HFFc6 (cell line): ENCODE measurements at regions not wholly inside any gene's neighbourhood (a gene's known extent, or its start where the extent isn't known, plus 50 kb on each side); places are given as distances from the start of the nearest gene placed in this dataset.

Experiments used
- DNase-seq: peaks from one replicate; pipeline ENCODE4 v3.0.0-alpha.2; 2018
- H3K27ac Mint-ChIP-seq: 2 replicates; pipeline ENCODE4 v1.8.0; 2020; ENCODE audit warnings: mild to moderate bottlenecking, mixed read lengths
- H3K27me3 Mint-ChIP-seq: 2 replicates; pipeline ENCODE4 v1.8.0; 2021; ENCODE audit warnings: mild to moderate bottlenecking, moderate library complexity, mixed read lengths; ENCODE audit not compliant: insufficient read depth
- H3K36me3 Mint-ChIP-seq: 2 replicates; pipeline ENCODE4 v1.8.0; 2021; ENCODE audit warnings: low read depth, mixed read lengths
- H3K4me1 Mint-ChIP-seq: 2 replicates; pipeline ENCODE4 v1.8.0; 2020; ENCODE audit warnings: low read depth, mixed read lengths
- H3K4me3 Mint-ChIP-seq: 2 replicates; pipeline ENCODE4 v1.8.0; 2020; ENCODE audit warnings: mild to moderate bottlenecking, moderate library complexity, mixed read lengths
- H3K9me3 Mint-ChIP-seq: 2 replicates; pipeline ENCODE4 v1.8.0; 2020; ENCODE audit warnings: mild to moderate bottlenecking, mixed read lengths
- TF ChIP-seq, protein P1 (sequence below): fragments of 200-600 bp; sonication (generic); IDR thresholded peaks from 2 replicates; pipeline ENCODE4 v1.5.0; 2021; ENCODE audit warnings: antibody characterized with exemption, mild to moderate bottlenecking

DNA sequence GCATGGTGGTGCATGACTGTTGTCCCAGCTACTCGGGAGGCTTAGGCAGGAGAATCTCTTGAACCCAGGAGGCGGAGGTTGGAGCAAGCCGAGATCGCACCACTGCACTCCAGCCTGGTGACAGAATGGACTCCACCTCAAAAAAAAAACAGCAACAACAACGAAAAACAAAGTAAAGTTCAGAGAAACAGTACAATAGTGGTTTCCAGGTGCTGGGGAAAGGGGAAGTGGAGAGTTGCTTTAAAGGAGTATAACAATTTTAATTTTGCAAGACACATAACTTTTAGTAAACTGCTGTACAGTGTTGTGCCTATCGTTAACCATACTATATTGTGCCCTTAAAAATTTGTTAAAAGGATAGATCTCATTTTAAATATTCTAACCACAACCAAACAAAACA is 662.7 kb upstream of the POT1 start:
- Mint-ChIP-seq H3K9me3 (peaks cover 38% of the 10 kb centered on the region), H3K36me3 (no peaks in the 10 kb centered on the region), H3K4me3 (no peak overlapping the region), H3K4me1 (no peaks in the 10 kb centered on the region), H3K27ac (no peak overlapping the region), H3K27me3 (no peaks in the 10 kb centered on the region)
- TF ChIP-seq, protein P1, sequence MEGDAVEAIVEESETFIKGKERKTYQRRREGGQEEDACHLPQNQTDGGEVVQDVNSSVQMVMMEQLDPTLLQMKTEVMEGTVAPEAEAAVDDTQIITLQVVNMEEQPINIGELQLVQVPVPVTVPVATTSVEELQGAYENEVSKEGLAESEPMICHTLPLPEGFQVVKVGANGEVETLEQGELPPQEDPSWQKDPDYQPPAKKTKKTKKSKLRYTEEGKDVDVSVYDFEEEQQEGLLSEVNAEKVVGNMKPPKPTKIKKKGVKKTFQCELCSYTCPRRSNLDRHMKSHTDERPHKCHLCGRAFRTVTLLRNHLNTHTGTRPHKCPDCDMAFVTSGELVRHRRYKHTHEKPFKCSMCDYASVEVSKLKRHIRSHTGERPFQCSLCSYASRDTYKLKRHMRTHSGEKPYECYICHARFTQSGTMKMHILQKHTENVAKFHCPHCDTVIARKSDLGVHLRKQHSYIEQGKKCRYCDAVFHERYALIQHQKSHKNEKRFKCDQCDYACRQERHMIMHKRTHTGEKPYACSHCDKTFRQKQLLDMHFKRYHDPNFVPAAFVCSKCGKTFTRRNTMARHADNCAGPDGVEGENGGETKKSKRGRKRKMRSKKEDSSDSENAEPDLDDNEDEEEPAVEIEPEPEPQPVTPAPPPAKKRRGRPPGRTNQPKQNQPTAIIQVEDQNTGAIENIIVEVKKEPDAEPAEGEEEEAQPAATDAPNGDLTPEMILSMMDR = no peak
- DNase-seq = no peak

DNA sequence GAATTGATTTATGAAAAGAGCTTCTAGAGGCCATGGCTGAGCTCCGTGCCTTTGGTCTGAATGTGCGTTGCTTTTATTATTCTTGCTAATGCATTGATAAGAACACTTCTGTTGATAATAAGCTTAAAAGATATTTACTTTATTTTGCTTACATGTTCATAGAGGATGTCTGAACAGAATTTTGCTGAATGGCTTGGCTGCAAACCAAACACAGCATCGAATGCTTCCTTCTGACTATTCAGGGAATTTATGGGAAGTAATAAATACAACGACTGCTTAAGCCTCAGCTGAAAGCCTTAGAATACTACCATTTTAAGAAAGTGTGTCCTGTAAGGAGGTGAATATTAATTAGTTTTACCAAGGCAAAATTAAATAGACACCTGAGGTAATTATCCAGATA is 643.5 kb upstream of the POT1 start:
- H3K9me3 Mint-ChIP-seq = peaks cover 39% of the 10 kb centered on the region
- no peak overlapping the region for H3K27ac Mint-ChIP-seq
- no peaks in the 10 kb centered on the region for H3K27me3 Mint-ChIP-seq
- H3K36me3 Mint-ChIP-seq = no peaks in the 10 kb centered on the region
- no peak overlapping the region for H3K4me3 Mint-ChIP-seq
- TF ChIP-seq, protein P1 = no peak
- DNase-seq = no peak
- no peaks in the 10 kb centered on the region for H3K4me1 Mint-ChIP-seq

DNA sequence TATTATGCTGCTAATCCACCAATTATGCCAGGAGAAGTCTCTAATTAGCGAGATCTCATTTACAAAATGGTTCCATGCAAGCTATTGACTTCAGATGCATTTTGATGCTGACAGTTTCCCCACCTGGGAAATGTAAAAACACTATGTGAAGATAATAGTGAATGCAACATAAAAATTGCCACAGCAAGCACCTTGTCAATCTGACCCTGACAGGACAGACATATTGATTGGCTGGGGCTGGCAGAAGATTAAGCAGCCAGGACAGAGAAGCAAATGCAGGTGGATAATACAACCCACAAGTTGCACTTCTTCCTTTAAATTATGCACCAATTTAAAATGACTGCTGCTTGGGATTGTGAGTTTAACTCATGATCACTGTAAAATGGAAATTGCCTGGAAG is 642.8 kb upstream of the POT1 start:
- Mint-ChIP-seq H3K36me3 (no peaks in the 10 kb centered on the region), H3K4me1 (no peaks in the 10 kb centered on the region), H3K27ac (no peak overlapping the region), H3K27me3 (no peaks in the 10 kb centered on the region), H3K4me3 (no peak overlapping the region), H3K9me3 (peaks cover 38% of the 10 kb centered on the region)
- TF ChIP-seq, protein P1 = no peak
- no peak for DNase-seq

DNA sequence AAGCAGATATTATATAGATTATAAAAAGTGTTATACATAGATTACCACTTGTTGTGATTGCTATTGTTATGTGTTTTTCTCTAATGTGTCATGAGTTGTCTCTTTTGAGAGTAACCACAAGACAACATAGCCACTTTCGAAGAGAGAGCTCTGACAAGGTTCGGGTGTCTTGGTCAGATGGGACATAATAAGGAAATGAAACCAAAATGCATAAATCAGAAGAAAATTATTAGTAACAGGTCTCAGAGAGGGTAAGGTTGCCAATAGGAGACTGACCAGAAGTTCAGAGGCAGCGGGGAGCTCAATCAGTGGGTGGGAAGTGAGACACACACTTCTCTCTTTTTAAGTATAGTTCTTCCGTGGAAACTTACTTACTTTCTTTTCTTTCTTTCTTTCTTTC is 639.2 kb upstream of the POT1 start:
- Mint-ChIP-seq H3K27me3 (no peaks in the 10 kb centered on the region), H3K27ac (no peak overlapping the region), H3K9me3 (peaks cover 30% of the 10 kb centered on the region), H3K4me1 (no peaks in the 10 kb centered on the region), H3K4me3 (no peak overlapping the region), H3K36me3 (no peaks in the 10 kb centered on the region)
- no peak for DNase-seq
- TF ChIP-seq, protein P1 = no peak

DNA sequence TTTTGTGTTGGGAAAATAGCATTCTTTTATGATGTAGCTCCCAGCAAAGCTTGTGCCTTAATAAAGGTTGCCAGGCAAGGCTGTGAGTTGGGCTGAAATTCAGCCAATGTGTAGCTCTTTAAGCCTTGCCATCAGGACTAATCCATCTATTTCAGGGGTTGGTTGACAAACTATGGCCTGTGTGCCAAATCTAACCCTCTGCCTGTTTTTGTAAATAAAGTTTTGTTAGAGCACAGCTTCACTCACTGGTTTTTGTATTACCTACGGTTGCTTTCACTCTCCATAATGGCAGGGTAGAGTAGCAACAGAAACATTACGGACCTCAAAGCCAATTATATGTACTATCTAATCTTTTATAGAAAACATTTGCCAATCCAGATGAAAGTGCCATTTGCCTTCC is 638.1 kb upstream of the POT1 start:
- DNase-seq = no peak
- TF ChIP-seq, protein P1 = no peak
- H3K27me3 Mint-ChIP-seq = no peaks in the 10 kb centered on the region
- no peaks in the 10 kb centered on the region; the same call in 1 of the 2 replicates for H3K36me3 Mint-ChIP-seq
- no peaks in the 10 kb centered on the region for H3K4me1 Mint-ChIP-seq
- no peak overlapping the region for H3K27ac Mint-ChIP-seq
- peaks cover 33% of the 10 kb centered on the region for H3K9me3 Mint-ChIP-seq
- no peak overlapping the region for H3K4me3 Mint-ChIP-seq

DNA sequence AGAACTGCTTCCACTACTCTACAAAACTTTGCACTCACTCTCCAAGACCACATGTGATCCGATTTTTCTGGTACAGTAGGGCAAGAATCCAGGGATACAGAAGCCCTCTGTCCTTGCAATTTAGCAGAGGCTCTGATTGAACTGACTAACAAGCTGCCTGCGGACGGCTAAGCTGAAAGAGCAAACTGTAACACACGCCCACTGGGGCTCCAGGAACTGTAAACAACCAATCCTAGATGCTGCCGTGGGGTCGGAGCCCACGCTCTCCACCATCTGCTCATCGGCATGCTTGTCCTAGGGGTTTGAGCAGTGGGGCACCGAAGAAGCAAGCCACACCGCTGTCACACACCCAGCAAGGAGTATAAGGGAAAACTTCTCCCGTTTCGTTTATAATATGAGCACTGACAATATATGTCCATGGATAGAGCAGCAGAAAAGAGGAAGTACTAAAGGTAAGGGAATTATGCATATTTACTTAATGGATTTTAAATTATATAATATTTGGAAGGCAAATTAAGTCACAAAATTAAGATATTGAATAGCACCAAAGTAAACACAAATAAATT is 634.4 kb upstream of the POT1 start:
- Mint-ChIP-seq H3K36me3 (no peaks in the 10 kb centered on the region; the same call in 1 of the 2 replicates), H3K9me3 (peaks cover 41% of the 10 kb centered on the region), H3K4me3 (no peak overlapping the region), H3K4me1 (no peaks in the 10 kb centered on the region), H3K27me3 (no peaks in the 10 kb centered on the region), H3K27ac (no peak overlapping the region)
- no peak for DNase-seq
- TF ChIP-seq, protein P1 = no peak
